22Rv1 (cell line): ENCODE measurements at regions not wholly inside any gene's neighbourhood (a gene's known extent, or its start where the extent isn't known, plus 50 kb on each side); places are given as distances from the start of the nearest gene placed in this dataset.

Source experiments
- ZFX ChIP-seq: fragments of 450-650 bp; IDR thresholded peaks from 2 replicates; pipeline ENCODE4 v1.6.1; 2017; ENCODE audit warnings: antibody characterized with exemption, borderline replicate concordance
- TF ChIP-seq, protein P1 (sequence below): fragments of 450-650 bp; IDR thresholded peaks from 2 replicates; pipeline ENCODE4 v1.5.1; 2017; ENCODE audit warnings: mild to moderate bottlenecking

DNA sequence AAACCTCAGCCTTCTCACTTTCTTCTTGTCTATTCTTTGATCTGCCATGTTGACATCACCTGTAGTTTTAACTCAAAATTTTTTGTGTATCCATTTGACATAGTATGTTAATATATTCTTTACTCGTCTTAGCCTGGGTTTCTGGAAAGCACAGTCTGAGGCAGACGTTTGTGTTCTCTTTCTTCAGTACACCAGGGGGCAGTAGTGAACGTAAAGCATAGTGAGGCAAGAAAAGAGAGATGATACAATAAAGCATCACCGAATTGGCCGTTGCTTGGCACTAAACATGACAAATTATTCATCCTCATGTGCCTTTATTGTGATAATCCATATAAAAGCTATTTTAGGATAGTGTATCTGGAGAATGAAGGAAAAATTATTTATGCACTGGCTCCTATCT, 141.0 kb upstream of the MYRIP start:
- TF ChIP-seq, protein P1, sequence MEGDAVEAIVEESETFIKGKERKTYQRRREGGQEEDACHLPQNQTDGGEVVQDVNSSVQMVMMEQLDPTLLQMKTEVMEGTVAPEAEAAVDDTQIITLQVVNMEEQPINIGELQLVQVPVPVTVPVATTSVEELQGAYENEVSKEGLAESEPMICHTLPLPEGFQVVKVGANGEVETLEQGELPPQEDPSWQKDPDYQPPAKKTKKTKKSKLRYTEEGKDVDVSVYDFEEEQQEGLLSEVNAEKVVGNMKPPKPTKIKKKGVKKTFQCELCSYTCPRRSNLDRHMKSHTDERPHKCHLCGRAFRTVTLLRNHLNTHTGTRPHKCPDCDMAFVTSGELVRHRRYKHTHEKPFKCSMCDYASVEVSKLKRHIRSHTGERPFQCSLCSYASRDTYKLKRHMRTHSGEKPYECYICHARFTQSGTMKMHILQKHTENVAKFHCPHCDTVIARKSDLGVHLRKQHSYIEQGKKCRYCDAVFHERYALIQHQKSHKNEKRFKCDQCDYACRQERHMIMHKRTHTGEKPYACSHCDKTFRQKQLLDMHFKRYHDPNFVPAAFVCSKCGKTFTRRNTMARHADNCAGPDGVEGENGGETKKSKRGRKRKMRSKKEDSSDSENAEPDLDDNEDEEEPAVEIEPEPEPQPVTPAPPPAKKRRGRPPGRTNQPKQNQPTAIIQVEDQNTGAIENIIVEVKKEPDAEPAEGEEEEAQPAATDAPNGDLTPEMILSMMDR, result peak; percentile 85
- no peak for TF ChIP-seq ZFX
